Superior temporal gyrus (tissue), 1 donor: ENCODE measurements at regions not wholly inside any gene's neighbourhood (a gene's known extent, or its start where the extent isn't known, plus 50 kb on each side); places are given as distances from the start of the nearest gene placed in this dataset.

Experiments used
- DNase-seq: peaks from one replicate; pipeline ENCODE4 v3.0.0-alpha.2; 2016; ENCODE audit errors: extremely low spot score

DNA sequence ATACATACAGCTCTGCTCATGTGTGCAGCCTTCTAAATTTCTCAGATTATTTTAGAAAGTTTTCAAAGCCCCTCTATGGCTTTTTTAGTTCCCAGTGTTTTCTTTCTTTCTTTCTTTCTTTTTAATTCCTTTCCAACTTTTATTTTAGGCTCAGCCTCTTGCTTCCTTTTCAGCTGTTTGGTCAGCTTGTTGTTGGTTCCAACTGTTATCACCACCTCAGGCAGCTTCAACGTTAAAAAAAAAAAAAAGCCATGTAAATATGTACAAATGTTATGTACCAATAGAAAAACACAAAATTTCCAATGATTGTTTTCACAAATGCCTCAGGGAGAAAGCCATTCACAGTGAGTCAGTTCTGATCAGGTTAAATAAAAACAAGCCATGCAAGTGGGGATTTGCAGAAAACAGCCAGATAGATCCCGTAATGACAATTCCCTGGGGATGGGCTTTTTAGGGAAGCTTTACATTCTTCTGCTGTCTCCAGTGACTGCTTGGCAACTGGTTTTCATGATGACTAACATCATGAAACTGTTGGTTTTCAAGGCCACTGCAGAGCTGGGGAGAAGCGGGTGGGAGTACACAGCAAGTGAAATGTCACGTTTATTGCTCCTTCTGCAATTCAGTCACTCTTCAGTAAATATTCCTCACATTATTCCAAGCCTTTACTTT lies 908.4 kb downstream of the EPHA3 start:
- no peak for DNase-seq

DNA sequence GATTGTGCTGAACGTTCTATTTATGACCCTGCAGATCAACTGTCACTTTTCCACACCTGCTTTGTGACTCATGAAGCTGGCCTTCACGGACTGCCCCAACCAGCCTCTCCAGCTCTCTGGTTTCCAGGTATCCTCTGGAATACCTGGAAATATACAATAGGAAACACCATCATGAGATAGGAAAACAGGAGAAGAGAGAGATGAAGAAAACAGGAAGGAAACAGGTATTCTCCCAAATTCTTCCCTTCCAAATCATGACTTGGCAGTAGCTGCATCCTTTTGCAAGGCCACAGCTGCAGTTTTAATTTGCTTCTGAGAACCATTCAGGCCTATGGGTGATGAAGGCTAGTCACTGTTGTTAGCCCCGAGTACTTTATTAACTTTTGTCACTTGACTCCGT lies 909.1 kb downstream of the EPHA3 start:
- DNase-seq: no peak

DNA sequence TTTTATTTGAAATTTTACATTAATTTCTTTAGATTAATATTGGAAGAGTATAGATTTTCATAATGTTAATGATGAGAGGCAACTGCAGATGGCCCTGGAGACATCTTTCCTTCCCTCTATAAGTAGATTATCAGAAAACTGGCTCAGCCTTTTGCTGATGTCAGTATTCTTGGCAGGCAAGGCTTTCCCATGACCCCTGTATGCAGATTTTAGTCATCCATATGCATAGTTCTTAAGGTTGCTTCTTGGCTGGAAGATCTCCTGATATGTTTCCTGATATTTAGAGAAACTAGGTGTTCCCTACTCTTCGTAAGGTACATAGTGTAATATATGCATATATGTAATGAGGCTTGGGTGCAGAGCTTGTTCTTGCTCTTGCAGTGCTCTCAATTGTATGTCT lies 911.4 kb downstream of the EPHA3 start:
- no peak for DNase-seq

DNA sequence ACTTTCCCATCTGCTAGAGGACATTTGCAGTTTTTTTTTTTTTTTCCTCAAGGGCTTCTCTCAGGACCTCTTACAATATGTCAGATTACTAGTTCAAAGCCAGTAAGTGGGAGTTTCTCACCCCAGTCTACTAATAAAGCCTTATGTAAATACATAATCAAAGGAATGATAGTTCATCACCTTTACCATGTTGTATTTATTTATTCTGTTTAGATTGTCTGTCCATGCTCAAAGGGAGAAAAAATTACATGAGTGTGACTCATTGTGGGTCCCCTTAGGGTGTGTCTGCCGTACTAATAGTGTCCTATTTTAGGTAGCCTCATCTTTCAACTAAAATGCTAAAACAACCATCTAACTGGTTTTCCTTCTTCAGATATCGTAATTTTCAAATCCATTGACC lies 917.6 kb downstream of the EPHA3 start:
- no peak for DNase-seq

DNA sequence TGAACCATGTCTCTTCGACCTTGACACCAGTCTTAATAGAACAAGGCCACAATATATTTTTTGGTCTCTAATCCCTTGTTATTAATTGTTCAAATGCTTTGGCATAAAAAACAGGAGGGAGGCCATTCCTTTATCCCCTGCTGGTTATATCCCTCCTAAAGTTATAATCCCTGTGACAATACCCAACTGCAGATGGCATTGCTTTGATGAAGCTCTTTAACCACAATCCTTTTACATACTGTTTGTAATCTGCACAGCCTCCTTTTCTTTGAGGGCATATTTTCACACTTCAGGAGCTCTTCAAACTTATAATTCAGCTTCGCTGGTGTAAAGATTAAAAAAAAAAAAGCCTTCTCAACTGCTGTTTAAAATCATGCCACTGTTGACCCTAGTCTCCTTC lies 919.0 kb downstream of the EPHA3 start:
- DNase-seq: no peak

DNA sequence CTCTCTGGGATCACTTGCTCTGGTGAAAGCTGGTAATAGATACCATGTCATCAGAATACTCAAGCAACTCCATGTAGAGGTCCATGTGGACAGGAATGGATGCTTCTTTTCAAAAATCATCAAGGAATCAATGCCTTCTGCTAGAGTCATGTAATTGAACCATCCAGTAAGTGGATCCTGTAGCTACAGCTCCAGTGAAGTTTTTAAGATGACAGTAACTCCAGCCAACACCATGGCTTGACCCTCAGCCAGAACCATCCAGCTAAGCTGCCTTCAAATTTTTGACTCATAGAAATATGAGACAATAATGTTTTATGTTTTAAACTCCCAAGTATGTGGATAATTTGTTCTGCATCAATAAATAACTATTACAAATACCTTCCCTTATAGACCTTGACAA lies 923.7 kb downstream of the EPHA3 start:
- DNase-seq: no peak

DNA sequence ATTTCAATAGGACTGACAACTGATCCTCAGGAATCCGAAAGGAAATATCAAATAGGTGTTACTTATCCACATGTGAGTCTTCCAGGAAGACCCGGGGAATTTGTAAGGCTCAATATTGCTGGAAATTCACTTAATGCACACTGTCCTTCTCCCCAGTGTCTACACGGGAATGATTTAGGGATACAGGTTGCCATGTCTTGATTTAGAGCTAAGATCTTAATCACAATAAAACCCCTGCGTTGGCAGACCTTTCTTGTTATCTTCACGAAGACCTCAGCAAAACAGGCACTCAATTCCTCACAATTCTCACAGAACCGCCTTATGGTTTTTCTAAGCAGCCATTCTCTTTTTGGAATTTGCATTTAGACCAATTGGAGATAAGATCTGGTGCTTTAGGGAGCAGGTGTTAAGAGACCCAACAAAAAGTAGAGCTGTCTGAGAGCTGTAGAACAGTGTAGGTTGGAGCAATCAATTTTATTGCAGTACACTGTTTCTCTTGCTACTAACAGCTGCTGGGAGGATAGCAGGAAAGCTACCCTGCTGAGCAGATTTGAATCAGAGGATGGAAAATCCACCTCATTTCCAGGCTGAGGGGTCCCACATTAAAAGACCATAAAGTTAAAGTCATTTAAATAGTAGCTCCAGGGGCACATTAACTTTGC lies 925.7 kb downstream of the EPHA3 start:
- no peak for DNase-seq

DNA sequence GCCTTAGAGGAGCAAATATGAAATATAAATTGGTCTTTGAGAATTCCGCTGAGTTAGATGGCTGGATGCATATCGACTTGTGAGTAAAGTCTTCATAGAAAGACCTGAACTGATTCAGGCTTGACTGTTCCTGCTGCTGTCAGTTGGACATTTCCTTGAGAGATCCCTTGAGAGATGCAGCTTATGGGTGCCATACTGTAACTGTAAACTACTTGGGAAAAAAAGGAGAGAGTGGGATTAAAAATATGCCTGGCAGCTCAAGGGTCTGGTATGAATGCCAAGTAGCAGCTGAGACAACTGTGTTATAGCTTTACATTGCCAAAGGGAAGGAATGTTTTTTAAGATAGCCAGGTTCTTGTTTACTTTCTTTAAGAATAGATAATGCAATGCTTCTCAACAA lies 926.6 kb downstream of the EPHA3 start:
- DNase-seq: no peak

DNA sequence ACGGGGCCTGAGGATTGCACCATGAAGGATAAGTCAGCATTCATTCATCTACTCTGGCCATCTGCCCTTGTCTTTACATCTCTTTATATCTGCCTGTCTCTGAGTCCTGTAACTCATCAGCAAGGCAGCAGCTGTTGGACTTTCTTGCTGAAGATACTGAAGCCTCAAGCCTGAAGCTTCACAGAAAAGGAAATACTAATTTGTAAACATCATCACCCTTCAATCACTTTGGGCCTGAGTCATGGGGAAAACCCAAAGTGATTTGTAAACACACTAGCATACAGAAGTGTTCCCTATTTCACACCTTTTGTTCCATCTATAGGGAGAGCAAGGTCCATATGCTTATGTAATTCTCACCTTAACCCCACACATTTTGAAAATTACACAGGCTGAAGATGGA lies 928.2 kb downstream of the EPHA3 start:
- no peak for DNase-seq

DNA sequence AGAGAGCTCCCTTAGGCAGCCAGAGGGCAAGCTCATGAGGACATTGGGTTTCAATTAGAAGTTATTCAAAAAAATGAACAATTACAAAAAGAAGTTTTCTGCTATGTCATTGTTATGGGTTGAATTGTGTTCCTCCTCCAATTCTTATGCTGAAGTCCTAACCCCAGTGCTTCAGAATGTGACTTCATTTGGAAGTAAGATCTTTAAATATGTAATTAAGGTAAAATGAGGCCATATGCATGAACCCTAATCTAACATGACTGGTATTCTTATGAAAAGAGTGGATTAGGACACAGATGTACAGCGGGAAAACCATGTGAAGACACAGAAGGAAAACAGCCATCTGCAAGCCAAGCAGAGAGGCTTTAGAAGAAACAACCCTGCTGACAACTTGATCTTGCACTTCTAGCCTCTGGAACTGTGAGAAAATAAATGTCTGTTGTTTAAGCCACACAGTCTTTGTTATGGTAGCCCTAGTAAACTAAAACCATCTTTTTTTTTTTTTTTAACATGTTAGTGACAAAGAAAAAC lies 929.6 kb downstream of the EPHA3 start:
- no peak for DNase-seq

DNA sequence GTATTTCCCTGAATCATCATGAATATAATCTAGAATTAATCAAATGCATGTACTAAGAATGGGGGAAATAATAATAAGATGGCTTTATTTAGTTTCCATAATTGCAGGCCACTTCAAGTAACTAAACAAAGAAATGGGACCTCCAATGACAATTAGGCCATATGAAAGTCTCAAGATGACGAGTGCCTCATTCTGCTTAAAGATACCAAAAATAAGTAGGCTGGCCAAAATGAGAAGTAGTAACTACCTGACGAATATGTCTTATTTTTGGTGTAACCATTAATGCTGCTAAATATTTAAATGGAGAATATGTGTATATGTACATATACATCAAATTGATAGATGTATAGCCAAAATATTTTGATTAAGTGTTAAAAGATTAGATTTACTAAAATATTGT lies 932.6 kb downstream of the EPHA3 start:
- no peak for DNase-seq

DNA sequence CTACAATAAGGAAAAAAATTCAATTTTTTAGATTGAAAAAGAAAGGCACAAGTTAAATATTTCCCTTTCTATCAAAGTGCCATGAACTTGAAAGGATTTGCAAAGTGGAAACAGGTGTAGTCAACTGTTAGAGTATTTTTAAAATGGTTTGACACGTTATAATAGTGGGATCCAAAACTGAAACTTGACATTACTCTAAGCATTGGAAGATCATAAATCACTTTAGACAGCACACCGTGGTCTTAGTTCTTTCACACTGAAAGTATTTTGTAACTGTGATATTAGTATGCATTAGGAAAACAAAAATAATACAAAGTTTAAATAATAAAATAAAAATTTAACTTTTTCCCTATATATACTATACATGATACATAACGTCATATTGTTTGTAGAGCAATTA lies 933.1 kb downstream of the EPHA3 start:
- DNase-seq: no peak

DNA sequence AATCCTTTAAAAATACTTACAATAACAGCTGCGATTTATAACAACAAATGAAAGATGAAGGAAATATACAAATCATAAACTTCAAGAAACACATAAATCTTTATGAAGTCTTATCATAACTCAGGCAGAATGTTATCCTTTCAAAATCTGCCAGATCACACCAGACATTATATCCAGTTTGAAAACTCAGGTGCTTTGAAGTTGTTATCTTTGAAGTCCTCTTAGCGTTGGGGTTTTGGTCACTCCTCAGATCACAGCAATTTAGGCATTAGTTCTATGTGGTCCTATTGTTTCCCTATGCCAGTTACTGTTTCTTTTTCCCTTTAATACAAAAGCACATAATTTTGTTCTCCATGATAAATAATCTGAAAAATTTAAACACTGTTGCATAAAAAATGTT lies 934.6 kb downstream of the EPHA3 start:
- no peak for DNase-seq

DNA sequence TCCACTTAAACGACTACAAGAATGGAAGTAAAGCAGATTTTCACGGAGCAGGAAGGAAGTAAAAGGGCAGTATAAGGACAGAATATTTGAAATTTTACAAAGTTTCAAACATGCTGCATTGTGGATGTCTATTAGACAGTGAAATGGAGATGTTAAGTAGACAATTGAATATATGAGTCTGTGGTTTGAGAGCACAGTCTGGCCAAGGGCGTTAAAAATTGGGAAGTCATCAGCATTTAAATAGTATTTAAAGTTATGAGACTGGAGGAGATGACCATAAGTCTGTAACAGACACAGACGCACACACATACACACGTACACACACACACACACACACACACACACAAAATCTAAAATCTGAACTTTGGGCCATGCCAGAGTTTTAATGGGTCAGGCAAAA lies 935.9 kb downstream of the EPHA3 start:
- DNase-seq: no peak

DNA sequence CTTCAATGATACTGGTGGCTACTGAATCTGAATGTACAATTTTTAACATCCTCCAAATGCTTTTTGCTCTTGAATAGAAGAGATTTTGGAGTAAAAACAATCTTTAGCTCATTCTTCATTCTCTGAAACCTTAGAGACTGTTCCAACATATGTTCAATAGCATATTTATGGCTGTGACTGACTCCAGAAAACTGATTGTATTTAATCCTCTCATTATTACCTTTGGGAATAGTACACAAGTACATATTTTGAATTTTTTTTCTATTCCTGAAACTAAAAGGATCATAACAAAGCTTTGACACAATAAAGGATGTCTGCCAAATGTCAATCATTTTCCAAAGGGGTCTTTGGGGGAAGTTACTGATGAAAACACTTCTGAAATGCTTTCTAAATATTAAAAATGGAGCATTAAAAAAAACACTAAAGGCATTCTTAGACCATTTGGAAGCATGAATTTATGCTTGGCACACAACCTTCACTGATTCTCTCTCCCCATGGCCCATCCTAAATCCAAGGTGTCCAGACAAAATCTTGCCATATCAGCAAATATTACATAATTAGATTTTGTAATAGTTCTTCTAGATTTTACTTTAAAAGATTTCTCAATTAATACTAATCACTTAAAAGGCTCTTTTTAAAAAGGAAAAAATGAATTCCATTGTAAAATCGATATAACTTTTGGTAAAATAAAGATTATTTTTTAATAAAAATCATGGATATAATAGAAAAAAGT lies 936.8 kb downstream of the EPHA3 start:
- no peak for DNase-seq

DNA sequence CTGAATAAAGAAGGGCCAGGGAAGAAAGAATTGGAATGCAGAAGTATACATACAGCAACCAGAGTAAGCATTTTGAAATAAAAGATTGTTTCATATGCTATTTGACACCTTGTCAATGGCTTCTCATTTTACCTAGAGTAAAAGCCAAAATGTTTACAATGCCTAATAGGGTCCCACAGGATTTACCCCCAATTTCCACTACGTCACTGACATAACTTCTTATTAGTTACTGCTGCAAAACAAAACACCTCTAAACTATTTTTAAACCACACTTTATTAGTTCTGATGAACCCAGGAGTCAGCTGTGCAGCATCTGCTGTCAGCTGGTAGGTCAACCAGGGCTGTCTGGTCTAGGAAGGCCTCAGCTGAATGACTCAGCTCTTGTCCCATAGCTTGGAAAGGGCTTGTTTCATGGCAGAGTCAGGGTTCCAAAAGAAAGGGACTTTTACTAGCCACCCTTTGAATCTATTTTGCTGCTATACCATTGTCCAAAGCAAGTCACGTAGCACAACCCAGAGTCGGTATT lies 945.1 kb downstream of the EPHA3 start:
- no peak for DNase-seq

DNA sequence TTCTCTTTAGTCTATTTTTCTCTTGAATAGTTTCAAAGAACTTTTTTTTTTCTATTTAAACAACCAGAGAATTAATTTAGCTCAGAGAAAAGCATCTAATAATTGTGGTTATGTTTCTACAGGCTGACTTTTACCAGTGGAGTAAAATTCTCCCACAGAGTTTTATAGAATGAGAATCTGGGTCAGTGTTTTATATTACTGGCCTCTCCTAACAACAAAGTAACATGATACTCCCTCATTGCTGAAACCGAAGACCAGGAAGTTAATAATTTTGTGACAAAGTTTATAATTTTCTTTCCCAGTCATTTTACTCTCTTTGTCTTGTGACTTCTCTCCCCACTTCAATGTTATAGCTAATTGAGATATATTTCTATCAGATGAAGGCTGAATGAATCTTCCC lies 946.9 kb downstream of the EPHA3 start:
- DNase-seq: no peak

DNA sequence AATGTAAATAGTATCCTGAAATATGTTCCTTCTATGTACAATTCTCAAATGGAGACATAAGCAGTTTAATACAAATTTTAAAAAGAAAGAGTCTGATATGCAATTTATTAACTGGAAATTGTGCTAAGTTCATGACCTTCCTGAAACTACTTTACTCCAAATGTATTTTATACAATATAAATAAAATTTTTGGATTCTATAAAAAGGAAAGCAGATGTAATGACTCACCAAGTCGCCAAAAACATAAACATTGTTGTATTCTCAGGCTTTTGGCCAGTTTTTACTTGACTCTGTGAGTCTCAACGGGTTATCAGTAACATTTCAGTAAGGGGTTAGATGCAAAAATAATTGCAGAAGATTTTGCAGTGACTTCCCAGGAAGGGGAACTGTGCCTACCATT lies 948.2 kb downstream of the EPHA3 start:
- DNase-seq: no peak

DNA sequence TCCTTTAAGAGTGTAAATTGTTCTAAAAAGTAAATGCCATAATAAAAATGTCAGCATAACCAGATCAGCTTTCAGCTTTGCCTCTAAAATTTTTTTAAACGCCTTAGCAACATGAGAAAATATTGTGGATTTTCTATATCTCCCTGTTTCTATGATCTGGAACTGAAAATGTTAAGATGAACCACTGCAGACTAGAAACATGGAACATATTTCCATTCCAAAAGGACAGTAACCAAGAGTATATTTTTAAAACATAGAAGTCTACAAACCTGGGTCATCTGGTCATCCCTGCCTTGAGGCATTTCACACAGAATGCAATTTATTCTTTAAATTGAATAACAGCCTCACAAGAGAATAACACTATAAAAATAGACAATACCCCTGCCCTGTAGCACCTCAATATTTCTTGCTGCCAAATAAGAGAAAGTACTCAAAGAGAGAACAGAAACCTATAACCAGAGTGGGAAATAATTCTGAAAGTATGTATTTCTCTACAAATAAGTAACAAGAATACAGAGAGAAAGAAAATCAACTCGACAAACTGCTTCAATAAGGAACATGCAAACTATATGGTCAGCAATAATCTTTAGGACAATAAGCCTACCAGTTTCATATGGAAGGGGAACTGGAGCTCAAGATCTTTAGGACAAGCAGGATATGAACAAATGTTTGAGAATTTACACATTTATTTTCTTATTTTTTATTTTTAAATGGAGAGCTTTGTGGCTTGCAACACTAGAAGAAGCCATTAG lies 949.0 kb downstream of the EPHA3 start:
- DNase-seq: no peak

DNA sequence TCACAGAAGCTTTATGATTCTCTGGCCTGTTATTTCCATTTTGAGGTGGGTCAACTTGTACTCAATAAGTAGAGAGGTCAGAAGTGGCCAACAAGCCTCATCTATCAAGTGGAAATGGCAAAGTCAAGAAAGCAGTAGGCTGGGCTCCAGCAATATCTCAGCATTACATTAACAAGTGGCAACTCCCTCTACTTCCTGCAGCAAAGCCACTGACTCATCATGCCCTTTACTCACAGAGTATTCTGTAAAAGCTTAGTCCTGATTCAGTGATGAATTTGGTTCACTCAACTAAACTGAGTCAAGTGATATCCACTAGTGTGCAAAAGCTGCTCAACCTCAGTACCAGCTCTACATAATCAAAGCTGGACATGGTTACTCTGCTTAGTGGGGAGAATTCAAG lies 954.6 kb downstream of the EPHA3 start:
- DNase-seq: no peak

DNA sequence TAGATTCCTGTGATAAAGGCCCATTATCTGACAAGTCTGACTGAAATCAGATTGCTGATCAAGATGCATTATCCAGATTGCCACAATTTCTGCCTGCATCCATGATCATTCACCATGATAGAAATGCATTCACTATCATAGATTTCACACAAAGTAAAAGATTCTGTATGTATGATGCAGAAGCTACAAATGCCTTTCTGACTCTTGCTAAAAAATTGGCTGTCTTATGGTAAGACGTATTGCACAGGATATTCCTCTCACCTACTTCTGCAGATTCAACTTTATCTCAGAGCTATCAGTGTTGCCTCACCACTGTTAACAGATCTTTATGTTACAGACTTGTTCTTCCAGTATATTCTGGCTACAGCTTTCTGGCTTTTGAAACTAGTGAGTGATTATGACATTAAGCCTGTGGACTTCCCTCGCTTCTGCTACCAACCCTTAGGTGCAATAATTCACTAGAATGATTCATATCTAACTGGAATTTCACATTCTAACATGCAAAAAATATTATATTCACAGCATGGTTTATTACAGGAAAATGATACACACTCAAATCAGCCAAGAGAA lies 955.3 kb downstream of the EPHA3 start:
- DNase-seq: no peak

DNA sequence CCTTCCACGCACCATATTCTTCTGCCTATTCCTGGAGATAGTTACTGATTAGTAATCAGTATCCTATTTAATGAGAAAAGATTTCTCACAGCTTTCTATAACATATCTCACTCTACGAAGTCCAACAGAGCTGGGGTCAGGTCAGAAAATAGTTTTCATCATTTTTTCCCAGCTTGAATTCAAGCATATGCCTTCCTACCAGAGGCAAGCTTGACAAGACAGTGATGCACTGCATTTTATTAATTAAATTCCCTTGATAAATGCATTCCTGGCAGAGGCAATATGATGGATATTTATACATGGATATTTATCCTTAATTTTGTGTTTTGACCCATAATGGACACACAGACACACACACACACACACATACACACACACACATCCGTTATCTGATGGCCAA lies 961.4 kb downstream of the EPHA3 start:
- DNase-seq: no peak
